ENCODE measurements at regions not wholly inside any gene's neighbourhood (a gene's known extent, or its start where the extent isn't known, plus 50 kb on each side); places are given as distances from the start of the nearest gene placed in this dataset.

GRCh38 chr3:59265566-59265965 is 215.7 kb upstream of the CFAP20DC start:
- no peak for TF ChIP-seq CTCF (IDR thresholded peaks at IDR 0.05; ENCODE audit: low read depth, low read length)
- H3K4me3 ChIP-seq (ENCODE audit: low read depth, low read length): no peak overlapping the region

GRCh38 chr3:59264366-59264765 is 214.5 kb upstream of the CFAP20DC start:
- no peak for TF ChIP-seq CTCF (IDR thresholded peaks at IDR 0.05; ENCODE audit: low read depth, low read length)
- no peak overlapping the region for H3K4me3 ChIP-seq (ENCODE audit: low read depth, low read length)

- no peak overlapping the region for H3K4me3 ChIP-seq (ENCODE audit: low read depth, low read length)
- no peak for TF ChIP-seq CTCF (IDR thresholded peaks at IDR 0.05; ENCODE audit: low read depth, low read length)
These were observed 213.3 kb upstream of the CFAP20DC start for GRCh38 chr3:59263152-59263551.

GRCh38 chr3:59262076-59262498 is 212.3 kb upstream of the CFAP20DC start:
- TF ChIP-seq CTCF (IDR thresholded peaks at IDR 0.05; ENCODE audit: low read depth, low read length): no peak
- no peak overlapping the region for H3K4me3 ChIP-seq (ENCODE audit: low read depth, low read length)

GRCh38 chr3:59261009-59261408 is 211.2 kb upstream of the CFAP20DC start:
- TF ChIP-seq CTCF (IDR thresholded peaks at IDR 0.05; ENCODE audit: low read depth, low read length): no peak
- H3K4me3 ChIP-seq (ENCODE audit: low read depth, low read length): no peak overlapping the region

GRCh38 chr3:59258550-59259260 is 208.9 kb upstream of the CFAP20DC start:
- H3K4me3 ChIP-seq (ENCODE audit: low read depth, low read length): no peak overlapping the region
- TF ChIP-seq CTCF (IDR thresholded peaks at IDR 0.05; ENCODE audit: low read depth, low read length): no peak

- no peak overlapping the region for H3K4me3 ChIP-seq (ENCODE audit: low read depth, low read length)
These were observed 207.7 kb upstream of the CFAP20DC start for GRCh38 chr3:59257506-59257905.

More at GRCh38 chr3:59257506-59257905, 207.7 kb upstream of the CFAP20DC start:
- TF ChIP-seq CTCF (IDR thresholded peaks at IDR 0.05; ENCODE audit: low read depth, low read length): no peak

Data from WI38 (cell line).